NB4 (cell line): ENCODE measurements at regions not wholly inside any gene's neighbourhood (a gene's known extent, or its start where the extent isn't known, plus 50 kb on each side); places are given as distances from the start of the nearest gene placed in this dataset.

ENCODE experiments used
- MYC ChIP-seq: IDR thresholded peaks from 2 replicates; pipeline ENCODE4 v1.6.1; 2011; ENCODE audit warnings: low read depth, low read length
- POLR2A ChIP-seq: IDR thresholded peaks from 2 replicates; pipeline ENCODE4 v1.6.1; 2011; ENCODE audit warnings: mild to moderate bottlenecking; ENCODE audit not compliant: insufficient read length; ENCODE audit errors: extremely low read depth
- TF ChIP-seq, protein P1 (sequence below): IDR thresholded peaks from one replicate; pipeline ENCODE4 v1.5.1; 2012; ENCODE audit warnings: low read depth, low read length
- TF ChIP-seq, protein P2 (sequence below): IDR thresholded peaks from 2 replicates; pipeline ENCODE4 v1.6.1; 2011; ENCODE audit warnings: low read depth, low read length

- TF ChIP-seq, protein P1, sequence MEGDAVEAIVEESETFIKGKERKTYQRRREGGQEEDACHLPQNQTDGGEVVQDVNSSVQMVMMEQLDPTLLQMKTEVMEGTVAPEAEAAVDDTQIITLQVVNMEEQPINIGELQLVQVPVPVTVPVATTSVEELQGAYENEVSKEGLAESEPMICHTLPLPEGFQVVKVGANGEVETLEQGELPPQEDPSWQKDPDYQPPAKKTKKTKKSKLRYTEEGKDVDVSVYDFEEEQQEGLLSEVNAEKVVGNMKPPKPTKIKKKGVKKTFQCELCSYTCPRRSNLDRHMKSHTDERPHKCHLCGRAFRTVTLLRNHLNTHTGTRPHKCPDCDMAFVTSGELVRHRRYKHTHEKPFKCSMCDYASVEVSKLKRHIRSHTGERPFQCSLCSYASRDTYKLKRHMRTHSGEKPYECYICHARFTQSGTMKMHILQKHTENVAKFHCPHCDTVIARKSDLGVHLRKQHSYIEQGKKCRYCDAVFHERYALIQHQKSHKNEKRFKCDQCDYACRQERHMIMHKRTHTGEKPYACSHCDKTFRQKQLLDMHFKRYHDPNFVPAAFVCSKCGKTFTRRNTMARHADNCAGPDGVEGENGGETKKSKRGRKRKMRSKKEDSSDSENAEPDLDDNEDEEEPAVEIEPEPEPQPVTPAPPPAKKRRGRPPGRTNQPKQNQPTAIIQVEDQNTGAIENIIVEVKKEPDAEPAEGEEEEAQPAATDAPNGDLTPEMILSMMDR: no peak
- TF ChIP-seq, protein P2, sequence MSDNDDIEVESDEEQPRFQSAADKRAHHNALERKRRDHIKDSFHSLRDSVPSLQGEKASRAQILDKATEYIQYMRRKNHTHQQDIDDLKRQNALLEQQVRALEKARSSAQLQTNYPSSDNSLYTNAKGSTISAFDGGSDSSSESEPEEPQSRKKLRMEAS: no peak
- TF ChIP-seq MYC (no peak), POLR2A (no peak)
Observed at GRCh38 chr20:23257848-23258746, 92.5 kb upstream of the NXT1 start.
